Body of pancreas (tissue), 4 donors: ENCODE measurements at regions not wholly inside any gene's neighbourhood (a gene's known extent, or its start where the extent isn't known, plus 50 kb on each side); places are given as distances from the start of the nearest gene placed in this dataset.

ENCODE experiments used
- CTCF ChIP-seq, 7 experiments: fragments of 450-650 bp in 4 of 7; fragments of 200-600 bp in 3 of 7; sonication (generic) in 3 of 7; IDR thresholded peaks; one replicate each; pipeline ENCODE4 v1.5.1; 2016 to 2019; ENCODE audit warnings: antibody characterized with exemption in 7 of 7
- POLR2A ChIP-seq, 3 donors: fragments of 450-650 bp; IDR thresholded peaks; one replicate each; pipeline ENCODE4 v1.6.1; 2016; ENCODE audit warnings: antibody characterized with exemption in 3 of 3, mild to moderate bottlenecking in 2 of 3

- no peak for TF ChIP-seq POLR2A (IDR thresholded peaks at IDR 0.05)
- TF ChIP-seq CTCF (IDR thresholded peaks at IDR 0.05), result no peak
Measured at GRCh38 chr12:31835276-31835882, 106.6 kb upstream of the AMN1 start.
